MCF 10A (cell line): ENCODE measurements at regions not wholly inside any gene's neighbourhood (a gene's known extent, or its start where the extent isn't known, plus 50 kb on each side); places are given as distances from the start of the nearest gene placed in this dataset.

Source experiments
- BruUV-seq: library from RNA; stranded (reverse); fragments of 400-500 nt; replicated peaks from 2 replicates; lab custom pipeline; 2021; lab: Mats Ljungman, UMichigan
- CTCF ChIA-PET: fragments of 300-600 bp; sonication (Branson Sonifier 250); formaldehyde crosslinking; extraction: SDS; loops from one replicate; lab custom pipeline; 2021; ENCODE audit warnings: antibody characterized with exemption, inconsistent platforms; lab: Yijun Ruan, JAX
- POLR2A ChIA-PET: fragments of 300-600, 350-650 bp; sonication (Branson Sonifier 250); formaldehyde crosslinking; extraction: SDS; loops from one replicate; lab custom pipeline; 2020; ENCODE audit warnings: antibody characterized with exemption, inconsistent platforms; lab: Yijun Ruan, JAX
- DNase-seq: peaks from one replicate; pipeline ENCODE4 v3.0.0-alpha.2; 2018; ENCODE audit not compliant: unreplicated experiment
- H3K27ac Mint-ChIP-seq: one replicate; pipeline ENCODE4 v1.8.0; 2022; ENCODE audit warnings: mild to moderate bottlenecking, low read depth, mixed read lengths; ENCODE audit not compliant: unreplicated experiment
- H3K27me3 Mint-ChIP-seq: one replicate; pipeline ENCODE4 v1.8.0; 2022; ENCODE audit warnings: mixed read lengths; ENCODE audit not compliant: insufficient read depth, unreplicated experiment
- H3K36me3 Mint-ChIP-seq: one replicate; pipeline ENCODE4 v1.8.0; 2022; ENCODE audit warnings: mild to moderate bottlenecking, moderate library complexity, mixed read lengths; ENCODE audit not compliant: insufficient read depth, unreplicated experiment
- H3K4me1 Mint-ChIP-seq: one replicate; pipeline ENCODE4 v1.8.0; 2022; ENCODE audit warnings: mixed read lengths; ENCODE audit not compliant: insufficient read depth, unreplicated experiment
- H3K4me3 Mint-ChIP-seq: one replicate; pipeline ENCODE4 v1.8.0; 2022; ENCODE audit warnings: mild to moderate bottlenecking, moderate library complexity, mixed read lengths; ENCODE audit not compliant: unreplicated experiment
- H3K9me3 Mint-ChIP-seq: one replicate; pipeline ENCODE4 v1.8.0; 2022; ENCODE audit warnings: mixed read lengths; ENCODE audit not compliant: unreplicated experiment
- CTCF ChIP-seq: fragments of 200-600 bp; IDR thresholded peaks from one replicate; pipeline ENCODE4 v1.8.0; 2022; ENCODE audit warnings: antibody characterized with exemption, mild to moderate bottlenecking; ENCODE audit not compliant: unreplicated experiment
- intact Hi-C: fragments of 100-400 bp; cut with micrococcal nuclease; formaldehyde crosslinking; loops from 2 replicates; pipeline ENCODE4 v1.14.1; 2022

DNA sequence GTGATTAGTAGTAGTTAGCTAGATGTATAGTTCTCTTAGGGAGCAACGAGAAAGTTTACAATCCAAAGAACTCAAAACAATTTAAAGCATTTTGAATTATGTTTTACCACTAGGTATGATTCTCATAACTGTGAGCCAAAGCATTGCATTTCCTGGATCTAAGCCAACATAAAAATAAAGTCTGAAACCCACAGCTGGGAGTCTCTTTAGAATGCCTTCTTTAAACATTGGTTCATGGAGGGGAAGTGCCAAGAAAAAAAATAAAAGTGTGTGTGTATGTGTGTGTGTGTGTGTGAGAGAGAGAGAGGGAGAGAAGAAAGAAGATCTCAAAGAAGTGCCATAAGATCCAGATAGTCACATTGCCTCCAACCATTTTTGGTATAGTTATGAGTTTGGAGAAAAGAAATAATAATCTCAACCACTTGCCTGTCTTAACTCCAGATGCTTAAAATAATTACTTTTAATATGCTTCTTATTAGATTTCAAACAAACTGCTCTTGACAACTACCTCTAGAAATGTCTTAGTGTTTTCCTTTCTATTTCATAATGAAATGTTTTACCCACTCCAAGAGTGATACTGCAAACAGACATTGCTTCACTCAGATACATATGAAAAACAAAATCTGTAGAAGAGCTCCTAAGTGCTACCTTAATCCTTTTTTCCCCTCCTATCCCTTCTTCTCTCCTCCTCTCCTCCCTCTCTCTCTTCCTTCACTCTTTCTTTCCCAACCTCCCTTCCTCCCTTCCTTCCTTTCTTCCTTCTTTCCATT, 554.1 kb downstream of the KCTD12 start:
- Mint-ChIP-seq H3K27ac (peak overlapping the region; percentile 33), H3K4me3 (no peak overlapping the region), H3K36me3 (no peaks in the 10 kb centered on the region), H3K9me3 (no peaks in the 10 kb centered on the region), H3K27me3 (no peaks in the 10 kb centered on the region), H3K4me1 (peaks cover 11% of the 10 kb centered on the region)
- BruUV-seq = no TSS peak
- no peak for TF ChIP-seq CTCF
- intact Hi-C loops = no loop called here
- ChIA-PET POLR2A (interaction anchor here (0.6 to 1.2 kb wide), 5 partner anchors 8 to 65 kb away, joined by 3 to 4 read pairs (median 3); no protein-coding TSS in a partner anchor), CTCF (interaction anchor here (1.0 kb wide), 1 partner anchor 25 kb away, joined by 7 read pairs; no protein-coding TSS in a partner anchor)
- DNase-seq = peak; percentile 39

DNA sequence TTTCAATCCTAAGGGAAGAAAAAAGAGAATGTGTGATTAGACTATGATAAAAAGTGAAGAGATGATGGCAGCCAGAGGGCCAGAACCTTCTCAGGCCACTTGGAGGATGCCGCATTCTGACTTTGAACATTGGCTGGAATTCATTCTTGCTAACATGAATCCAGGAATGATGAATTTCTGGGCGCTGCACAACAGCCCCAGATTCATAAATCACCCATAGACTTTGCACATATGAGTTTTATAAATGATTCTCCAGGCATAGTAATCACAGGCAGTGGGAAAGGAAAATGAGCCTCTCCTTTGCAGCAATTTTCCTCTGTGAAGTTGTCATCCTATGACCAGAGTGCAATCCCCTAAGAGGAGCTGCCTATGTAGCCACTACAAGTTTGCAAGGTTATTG, 555.4 kb downstream of the KCTD12 start:
- Mint-ChIP-seq H3K27ac (no peak overlapping the region), H3K36me3 (no peaks in the 10 kb centered on the region), H3K4me3 (no peak overlapping the region), H3K9me3 (no peaks in the 10 kb centered on the region), H3K27me3 (no peaks in the 10 kb centered on the region), H3K4me1 (peaks cover 11% of the 10 kb centered on the region)
- no peak for DNase-seq
- CTCF ChIA-PET = no interaction called here
- POLR2A ChIA-PET = no interaction called here
- no peak for TF ChIP-seq CTCF
- intact Hi-C loops = no loop called here
- no TSS peak for BruUV-seq

DNA sequence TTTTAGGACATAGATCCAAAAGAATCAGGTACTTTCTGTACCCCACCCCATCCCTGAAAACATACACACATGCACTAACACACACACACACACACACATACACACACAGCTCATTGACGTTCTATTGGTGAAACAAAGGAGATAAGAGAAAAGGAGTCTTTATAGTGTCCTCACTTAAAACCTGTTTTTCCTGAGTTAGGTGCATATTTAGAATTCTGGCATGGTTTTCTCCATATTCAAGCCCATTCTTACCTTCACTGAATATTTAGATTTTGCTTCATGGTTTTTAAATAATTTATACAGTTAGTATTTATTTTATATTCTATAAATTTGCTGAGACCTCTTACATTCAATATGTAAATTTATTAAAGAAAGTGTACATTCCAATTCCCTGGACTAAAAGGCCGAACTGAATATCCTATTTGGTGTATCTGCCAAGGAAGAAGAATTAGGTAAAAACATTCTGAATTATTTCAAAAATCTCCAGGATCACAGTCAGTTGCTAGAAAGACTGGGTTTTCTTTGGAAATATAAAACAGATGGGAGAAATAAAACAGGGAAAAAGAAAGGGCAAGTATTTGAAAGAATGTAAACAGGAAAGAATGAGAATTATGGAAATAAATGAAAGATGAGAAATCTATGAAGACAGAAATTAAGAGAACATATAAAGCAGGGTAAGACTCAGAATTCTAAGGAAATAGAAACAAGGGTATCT, 556.2 kb downstream of the KCTD12 start:
- DNase-seq = no peak
- ChIA-PET CTCF (interaction anchor here (0.5 to 0.6 kb wide), 2 partner anchors 49 to 580 kb away, joined by 3 to 4 read pairs; no protein-coding TSS in a partner anchor), POLR2A (no interaction called here)
- Mint-ChIP-seq H3K9me3 (no peaks in the 10 kb centered on the region), H3K27ac (no peak overlapping the region), H3K36me3 (no peaks in the 10 kb centered on the region), H3K27me3 (no peaks in the 10 kb centered on the region), H3K4me1 (peaks cover 11% of the 10 kb centered on the region), H3K4me3 (no peak overlapping the region)
- no TSS peak for BruUV-seq
- TF ChIP-seq CTCF = no peak
- intact Hi-C loops = no loop called here

DNA sequence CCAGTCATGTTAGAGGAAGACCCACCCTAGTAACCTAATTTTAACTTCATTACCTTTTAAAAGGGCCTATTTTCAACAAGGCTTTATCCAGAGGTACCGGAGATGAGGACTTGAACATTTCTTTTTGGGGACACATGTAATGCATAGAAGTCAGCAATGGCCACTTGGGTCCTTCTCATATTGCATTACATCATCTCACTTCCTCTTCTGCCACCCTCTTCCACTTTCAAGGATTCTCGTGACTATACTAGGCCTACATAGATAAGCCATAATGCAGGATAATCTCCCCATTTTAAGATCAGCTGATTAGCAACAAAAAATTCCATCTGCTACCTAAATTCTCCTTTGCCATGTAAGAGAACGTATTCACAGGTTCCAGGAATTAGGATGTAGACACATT, 557.2 kb downstream of the KCTD12 start:
- intact Hi-C loops = no loop called here
- peaks cover 11% of the 10 kb centered on the region for H3K4me1 Mint-ChIP-seq
- no peak overlapping the region for H3K27ac Mint-ChIP-seq
- no peak overlapping the region for H3K4me3 Mint-ChIP-seq
- H3K27me3 Mint-ChIP-seq = no peaks in the 10 kb centered on the region
- TF ChIP-seq CTCF = no peak
- no peaks in the 10 kb centered on the region for H3K36me3 Mint-ChIP-seq
- BruUV-seq = no TSS peak
- POLR2A ChIA-PET = no interaction called here
- no peaks in the 10 kb centered on the region for H3K9me3 Mint-ChIP-seq
- CTCF ChIA-PET = no interaction called here
- no peak for DNase-seq
